WTC11 (cell line): ENCODE measurements at regions not wholly inside any gene's neighbourhood (a gene's known extent, or its start where the extent isn't known, plus 50 kb on each side); places are given as distances from the start of the nearest gene placed in this dataset.

Source experiments
- ATAC-seq: fragments of 200-7000 bp; cut with Tn5 transposase; 2 replicates; pipeline ENCODE4 v1.10.0; 2021; ENCODE audit warnings: mild to moderate bottlenecking, moderate library complexity
- CTCF ChIA-PET: fragments of 300-600 bp; sonication (Branson Sonifier 250); formaldehyde crosslinking; loops from one replicate; lab custom pipeline; 2021; ENCODE audit warnings: antibody characterized with exemption; lab: Charles Lee
- POLR2A ChIA-PET: fragments of 350-600 bp; sonication (Branson Sonifier 250); formaldehyde crosslinking; loops from one replicate; lab custom pipeline; 2021; ENCODE audit warnings: antibody characterized with exemption; lab: Charles Lee
- DNase-seq: peaks from one replicate; pipeline ENCODE4 v3.0.0; 2021; ENCODE audit warnings: low spot score
- H3K27ac Mint-ChIP-seq: 2 replicates; pipeline ENCODE4 v1.8.0; 2021; ENCODE audit warnings: mixed read lengths
- H3K27me3 Mint-ChIP-seq: 2 replicates; pipeline ENCODE4 v1.8.0; 2021; ENCODE audit warnings: low read depth, mild to moderate bottlenecking, moderate library complexity, mixed read lengths
- H3K36me3 Mint-ChIP-seq: 2 replicates; pipeline ENCODE4 v1.8.0; 2021; ENCODE audit warnings: mixed read lengths
- H3K4me1 Mint-ChIP-seq: 2 replicates; pipeline ENCODE4 v1.8.0; 2022; ENCODE audit warnings: mixed read lengths
- H3K4me3 Mint-ChIP-seq: 2 replicates; pipeline ENCODE4 v1.8.0; 2021; ENCODE audit warnings: mild to moderate bottlenecking, moderate library complexity, mixed read lengths
- H3K9me3 Mint-ChIP-seq: 2 replicates; pipeline ENCODE4 v1.8.0; 2021; ENCODE audit warnings: mixed read lengths
- CBFB ChIP-seq: sonication (generic); formaldehyde crosslinking; IDR thresholded peaks from 2 replicates; pipeline ENCODE4 v1.8.1; 2022; ENCODE audit warnings: mild to moderate bottlenecking, low read depth, missing genetic modification reagents
- ESRRA ChIP-seq: sonication (generic); formaldehyde crosslinking; IDR thresholded peaks from 2 replicates; pipeline ENCODE4 v1.8.1; 2022; ENCODE audit warnings: mild to moderate bottlenecking, missing genetic modification reagents, borderline replicate concordance
- ETV6 ChIP-seq: sonication (generic); formaldehyde crosslinking; IDR thresholded peaks from 2 replicates; pipeline ENCODE4 v1.8.1; 2022; ENCODE audit warnings: mild to moderate bottlenecking, missing genetic modification reagents
- GRHL2 ChIP-seq: fragments of 250-450 bp; sonication (Bioruptor Pico); IDR thresholded peaks from 2 replicates; pipeline ENCODE4 v1.8.0; 2022; ENCODE audit warnings: mild to moderate bottlenecking, moderate library complexity; ENCODE audit not compliant: insufficient replicate concordance, severe bottlenecking
- HMGA2 ChIP-seq: fragments of 250-450 bp; sonication (Bioruptor Pico); IDR thresholded peaks from 2 replicates; pipeline ENCODE4 v1.4.0; 2021; ENCODE audit warnings: mild to moderate bottlenecking, moderate library complexity
- NFE2L1 ChIP-seq: sonication (generic); formaldehyde crosslinking; IDR thresholded peaks from 2 replicates; pipeline ENCODE4 v1.8.1; 2023; ENCODE audit warnings: missing genetic modification reagents
- NR1H2 ChIP-seq: sonication (generic); formaldehyde crosslinking; IDR thresholded peaks from 2 replicates; pipeline ENCODE4 v1.9.0; 2021; ENCODE audit warnings: mild to moderate bottlenecking, moderate library complexity, missing genetic modification reagents
- OVOL2 ChIP-seq: fragments of 250-450 bp; sonication (Bioruptor Pico); IDR thresholded peaks from 2 replicates; pipeline ENCODE4 v1.9.0; 2021; ENCODE audit warnings: mild to moderate bottlenecking, borderline replicate concordance
- RORB ChIP-seq: fragments of 250-450 bp; sonication (Bioruptor Pico); IDR thresholded peaks from 2 replicates; pipeline ENCODE4 v1.9.0; 2021; ENCODE audit warnings: mild to moderate bottlenecking
- ZBTB21 ChIP-seq: sonication (generic); formaldehyde crosslinking; IDR thresholded peaks from 2 replicates; pipeline ENCODE4 v1.8.1; 2023; ENCODE audit warnings: mild to moderate bottlenecking, missing genetic modification reagents, borderline replicate concordance
- ZNF317 ChIP-seq: sonication (generic); formaldehyde crosslinking; IDR thresholded peaks from 2 replicates; pipeline ENCODE4 v1.8.1; 2023; ENCODE audit warnings: low read depth, mild to moderate bottlenecking, moderate library complexity, missing genetic modification reagents, borderline replicate concordance
- ZNF396 ChIP-seq: fragments of 250-450 bp; sonication (Bioruptor Pico); IDR thresholded peaks from 2 replicates; pipeline ENCODE4 v1.8.0; 2021; ENCODE audit warnings: mild to moderate bottlenecking, moderate library complexity, borderline replicate concordance
- ZNF671 ChIP-seq: fragments of 250-450 bp; sonication (Bioruptor Pico); IDR thresholded peaks from 2 replicates; pipeline ENCODE4 v1.8.0; 2021; ENCODE audit warnings: mild to moderate bottlenecking
- TF ChIP-seq, protein P1 (sequence below): sonication (generic); formaldehyde crosslinking; IDR thresholded peaks from 2 replicates; pipeline ENCODE4 v1.8.1; 2022; ENCODE audit warnings: low read depth, missing genetic modification reagents, borderline replicate concordance
- TF ChIP-seq, protein P2 (sequence below): sonication (generic); formaldehyde crosslinking; IDR thresholded peaks from 2 replicates; pipeline ENCODE4 v1.8.0; 2022; ENCODE audit warnings: mild to moderate bottlenecking, missing genetic modification reagents
- TF ChIP-seq, protein P3 (sequence below): sonication (generic); formaldehyde crosslinking; IDR thresholded peaks from 2 replicates; pipeline ENCODE4 v1.8.0; 2023; ENCODE audit warnings: missing genetic modification reagents, mild to moderate bottlenecking, borderline replicate concordance
- TF ChIP-seq, protein P4 (sequence below): sonication (generic); formaldehyde crosslinking; IDR thresholded peaks from 2 replicates; pipeline ENCODE4 v1.8.1; 2023; ENCODE audit warnings: mild to moderate bottlenecking, missing genetic modification reagents, moderate library complexity
- TF ChIP-seq, protein P5 (sequence below): sonication (generic); formaldehyde crosslinking; IDR thresholded peaks from 2 replicates; pipeline ENCODE4 v1.8.0; 2023; ENCODE audit warnings: missing genetic modification reagents
- TF ChIP-seq, protein P6 (sequence below): sonication (generic); formaldehyde crosslinking; conservative IDR thresholded peaks from 2 replicates; pipeline ENCODE4 v1.8.1; 2022; ENCODE audit warnings: mild to moderate bottlenecking, missing genetic modification reagents
- TF ChIP-seq, protein P7 (sequence below): fragments of 200-600 bp; IDR thresholded peaks from 2 replicates; pipeline ENCODE4 v1.8.0; 2022; ENCODE audit warnings: antibody characterized with exemption
- TF ChIP-seq, protein P8 (sequence below): sonication (generic); formaldehyde crosslinking; IDR thresholded peaks from 2 replicates; pipeline ENCODE4 v1.8.1; 2022; ENCODE audit warnings: mild to moderate bottlenecking, missing genetic modification reagents, moderate library complexity, borderline replicate concordance
- TF ChIP-seq, protein P9 (sequence below): sonication (generic); formaldehyde crosslinking; IDR thresholded peaks from 2 replicates; pipeline ENCODE4 v1.8.1; 2023; ENCODE audit warnings: mild to moderate bottlenecking, missing genetic modification reagents, moderate library complexity

DNA sequence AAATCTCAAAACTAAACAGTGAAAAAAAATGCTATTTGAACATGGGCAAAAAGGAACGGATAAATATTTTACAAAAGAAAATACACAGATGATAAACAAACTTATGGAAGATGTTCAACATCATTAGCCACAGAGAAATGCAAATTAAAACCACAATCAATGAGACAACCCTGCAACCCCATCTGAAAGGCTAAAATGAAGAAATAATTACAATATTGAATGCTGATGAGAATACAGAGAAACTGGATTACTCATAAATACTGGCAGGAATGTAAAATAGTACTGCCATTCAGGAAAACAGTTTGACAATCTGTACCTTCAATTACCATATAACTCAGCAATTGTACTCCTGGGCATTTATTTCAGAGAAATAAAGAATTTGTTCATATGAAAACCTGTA is 193.1 kb upstream of the UBE2E3 start:
- CTCF ChIA-PET, result no interaction called here
- Mint-ChIP-seq H3K4me3 (no peak overlapping the region), H3K36me3 (no peaks in the 10 kb centered on the region), H3K4me1 (peaks cover 10% of the 10 kb centered on the region)
- POLR2A ChIA-PET, result no interaction called here
- no peak for ATAC-seq
- no peak for DNase-seq
- no peak for TF ChIP-seq RORB (CRISPR knock-in tag)
- no peak for TF ChIP-seq ETV6 (CRISPR knock-in tag)
- TF ChIP-seq, protein P1, sequence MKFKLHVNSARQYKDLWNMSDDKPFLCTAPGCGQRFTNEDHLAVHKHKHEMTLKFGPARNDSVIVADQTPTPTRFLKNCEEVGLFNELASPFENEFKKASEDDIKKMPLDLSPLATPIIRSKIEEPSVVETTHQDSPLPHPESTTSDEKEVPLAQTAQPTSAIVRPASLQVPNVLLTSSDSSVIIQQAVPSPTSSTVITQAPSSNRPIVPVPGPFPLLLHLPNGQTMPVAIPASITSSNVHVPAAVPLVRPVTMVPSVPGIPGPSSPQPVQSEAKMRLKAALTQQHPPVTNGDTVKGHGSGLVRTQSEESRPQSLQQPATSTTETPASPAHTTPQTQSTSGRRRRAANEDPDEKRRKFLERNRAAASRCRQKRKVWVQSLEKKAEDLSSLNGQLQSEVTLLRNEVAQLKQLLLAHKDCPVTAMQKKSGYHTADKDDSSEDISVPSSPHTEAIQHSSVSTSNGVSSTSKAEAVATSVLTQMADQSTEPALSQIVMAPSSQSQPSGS (CRISPR knock-in tag), result no peak
- TF ChIP-seq, protein P2, sequence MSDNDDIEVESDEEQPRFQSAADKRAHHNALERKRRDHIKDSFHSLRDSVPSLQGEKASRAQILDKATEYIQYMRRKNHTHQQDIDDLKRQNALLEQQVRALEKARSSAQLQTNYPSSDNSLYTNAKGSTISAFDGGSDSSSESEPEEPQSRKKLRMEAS, result no peak
- TF ChIP-seq, protein P3, sequence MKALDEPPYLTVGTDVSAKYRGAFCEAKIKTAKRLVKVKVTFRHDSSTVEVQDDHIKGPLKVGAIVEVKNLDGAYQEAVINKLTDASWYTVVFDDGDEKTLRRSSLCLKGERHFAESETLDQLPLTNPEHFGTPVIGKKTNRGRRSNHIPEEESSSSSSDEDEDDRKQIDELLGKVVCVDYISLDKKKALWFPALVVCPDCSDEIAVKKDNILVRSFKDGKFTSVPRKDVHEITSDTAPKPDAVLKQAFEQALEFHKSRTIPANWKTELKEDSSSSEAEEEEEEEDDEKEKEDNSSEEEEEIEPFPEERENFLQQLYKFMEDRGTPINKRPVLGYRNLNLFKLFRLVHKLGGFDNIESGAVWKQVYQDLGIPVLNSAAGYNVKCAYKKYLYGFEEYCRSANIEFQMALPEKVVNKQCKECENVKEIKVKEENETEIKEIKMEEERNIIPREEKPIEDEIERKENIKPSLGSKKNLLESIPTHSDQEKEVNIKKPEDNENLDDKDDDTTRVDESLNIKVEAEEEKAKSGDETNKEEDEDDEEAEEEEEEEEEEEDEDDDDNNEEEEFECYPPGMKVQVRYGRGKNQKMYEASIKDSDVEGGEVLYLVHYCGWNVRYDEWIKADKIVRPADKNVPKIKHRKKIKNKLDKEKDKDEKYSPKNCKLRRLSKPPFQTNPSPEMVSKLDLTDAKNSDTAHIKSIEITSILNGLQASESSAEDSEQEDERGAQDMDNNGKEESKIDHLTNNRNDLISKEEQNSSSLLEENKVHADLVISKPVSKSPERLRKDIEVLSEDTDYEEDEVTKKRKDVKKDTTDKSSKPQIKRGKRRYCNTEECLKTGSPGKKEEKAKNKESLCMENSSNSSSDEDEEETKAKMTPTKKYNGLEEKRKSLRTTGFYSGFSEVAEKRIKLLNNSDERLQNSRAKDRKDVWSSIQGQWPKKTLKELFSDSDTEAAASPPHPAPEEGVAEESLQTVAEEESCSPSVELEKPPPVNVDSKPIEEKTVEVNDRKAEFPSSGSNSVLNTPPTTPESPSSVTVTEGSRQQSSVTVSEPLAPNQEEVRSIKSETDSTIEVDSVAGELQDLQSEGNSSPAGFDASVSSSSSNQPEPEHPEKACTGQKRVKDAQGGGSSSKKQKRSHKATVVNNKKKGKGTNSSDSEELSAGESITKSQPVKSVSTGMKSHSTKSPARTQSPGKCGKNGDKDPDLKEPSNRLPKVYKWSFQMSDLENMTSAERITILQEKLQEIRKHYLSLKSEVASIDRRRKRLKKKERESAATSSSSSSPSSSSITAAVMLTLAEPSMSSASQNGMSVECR (CRISPR knock-in tag), result no peak
- TF ChIP-seq, protein P4, sequence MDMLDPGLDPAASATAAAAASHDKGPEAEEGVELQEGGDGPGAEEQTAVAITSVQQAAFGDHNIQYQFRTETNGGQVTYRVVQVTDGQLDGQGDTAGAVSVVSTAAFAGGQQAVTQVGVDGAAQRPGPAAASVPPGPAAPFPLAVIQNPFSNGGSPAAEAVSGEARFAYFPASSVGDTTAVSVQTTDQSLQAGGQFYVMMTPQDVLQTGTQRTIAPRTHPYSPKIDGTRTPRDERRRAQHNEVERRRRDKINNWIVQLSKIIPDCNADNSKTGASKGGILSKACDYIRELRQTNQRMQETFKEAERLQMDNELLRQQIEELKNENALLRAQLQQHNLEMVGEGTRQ (CRISPR knock-in tag), result no peak
- TF ChIP-seq, all 79 proteins: peak for 0
- Mint-ChIP-seq H3K27me3 (no peaks in the 10 kb centered on the region), H3K9me3 (no peaks in the 10 kb centered on the region), H3K27ac (no peak overlapping the region)

DNA sequence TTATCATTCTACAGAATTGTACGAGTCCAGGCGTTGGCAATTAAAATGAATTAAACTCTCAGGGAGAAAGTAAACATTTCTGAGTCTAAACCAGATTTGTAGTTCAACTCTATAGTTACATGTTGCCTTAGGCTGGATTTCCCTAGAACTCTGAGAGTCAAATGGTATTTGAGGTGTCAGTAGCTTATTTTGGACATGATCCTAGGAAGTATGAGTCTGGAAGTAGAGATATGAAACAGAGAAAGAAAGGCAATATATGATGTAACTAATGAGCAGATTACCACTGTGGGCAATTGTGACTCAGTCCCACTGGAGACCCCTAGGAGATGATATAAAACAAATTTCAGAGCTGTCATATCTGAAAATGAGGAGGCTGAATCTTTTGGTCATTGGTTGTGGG is 199.1 kb upstream of the UBE2E3 start:
- H3K36me3 Mint-ChIP-seq, result no peaks in the 10 kb centered on the region
- no peaks in the 10 kb centered on the region for H3K27me3 Mint-ChIP-seq
- H3K9me3 Mint-ChIP-seq, result no peaks in the 10 kb centered on the region
- ChIA-PET POLR2A (no interaction called here), CTCF (no interaction called here)
- H3K27ac Mint-ChIP-seq, result no peak overlapping the region
- H3K4me3 Mint-ChIP-seq, result no peak overlapping the region
- ATAC-seq, result no peak
- TF ChIP-seq OVOL2 (CRISPR knock-in tag), result no peak
- TF ChIP-seq ZNF671 (CRISPR knock-in tag), result no peak
- TF ChIP-seq NR1H2, result no peak
- TF ChIP-seq, protein P5, sequence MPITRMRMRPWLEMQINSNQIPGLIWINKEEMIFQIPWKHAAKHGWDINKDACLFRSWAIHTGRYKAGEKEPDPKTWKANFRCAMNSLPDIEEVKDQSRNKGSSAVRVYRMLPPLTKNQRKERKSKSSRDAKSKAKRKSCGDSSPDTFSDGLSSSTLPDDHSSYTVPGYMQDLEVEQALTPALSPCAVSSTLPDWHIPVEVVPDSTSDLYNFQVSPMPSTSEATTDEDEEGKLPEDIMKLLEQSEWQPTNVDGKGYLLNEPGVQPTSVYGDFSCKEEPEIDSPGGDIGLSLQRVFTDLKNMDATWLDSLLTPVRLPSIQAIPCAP (CRISPR knock-in tag), result no peak
- no peak for TF ChIP-seq ZBTB21 (CRISPR knock-in tag)
- TF ChIP-seq CBFB, result no peak
- no peak for TF ChIP-seq HMGA2 (CRISPR knock-in tag)
- TF ChIP-seq, protein P6, sequence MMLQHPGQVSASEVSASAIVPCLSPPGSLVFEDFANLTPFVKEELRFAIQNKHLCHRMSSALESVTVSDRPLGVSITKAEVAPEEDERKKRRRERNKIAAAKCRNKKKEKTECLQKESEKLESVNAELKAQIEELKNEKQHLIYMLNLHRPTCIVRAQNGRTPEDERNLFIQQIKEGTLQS, result no peak
- TF ChIP-seq GRHL2, result no peak
- no peak for TF ChIP-seq ZNF317 (CRISPR knock-in tag)
- TF ChIP-seq, protein P7, sequence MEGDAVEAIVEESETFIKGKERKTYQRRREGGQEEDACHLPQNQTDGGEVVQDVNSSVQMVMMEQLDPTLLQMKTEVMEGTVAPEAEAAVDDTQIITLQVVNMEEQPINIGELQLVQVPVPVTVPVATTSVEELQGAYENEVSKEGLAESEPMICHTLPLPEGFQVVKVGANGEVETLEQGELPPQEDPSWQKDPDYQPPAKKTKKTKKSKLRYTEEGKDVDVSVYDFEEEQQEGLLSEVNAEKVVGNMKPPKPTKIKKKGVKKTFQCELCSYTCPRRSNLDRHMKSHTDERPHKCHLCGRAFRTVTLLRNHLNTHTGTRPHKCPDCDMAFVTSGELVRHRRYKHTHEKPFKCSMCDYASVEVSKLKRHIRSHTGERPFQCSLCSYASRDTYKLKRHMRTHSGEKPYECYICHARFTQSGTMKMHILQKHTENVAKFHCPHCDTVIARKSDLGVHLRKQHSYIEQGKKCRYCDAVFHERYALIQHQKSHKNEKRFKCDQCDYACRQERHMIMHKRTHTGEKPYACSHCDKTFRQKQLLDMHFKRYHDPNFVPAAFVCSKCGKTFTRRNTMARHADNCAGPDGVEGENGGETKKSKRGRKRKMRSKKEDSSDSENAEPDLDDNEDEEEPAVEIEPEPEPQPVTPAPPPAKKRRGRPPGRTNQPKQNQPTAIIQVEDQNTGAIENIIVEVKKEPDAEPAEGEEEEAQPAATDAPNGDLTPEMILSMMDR, result no peak
- TF ChIP-seq, protein P8, sequence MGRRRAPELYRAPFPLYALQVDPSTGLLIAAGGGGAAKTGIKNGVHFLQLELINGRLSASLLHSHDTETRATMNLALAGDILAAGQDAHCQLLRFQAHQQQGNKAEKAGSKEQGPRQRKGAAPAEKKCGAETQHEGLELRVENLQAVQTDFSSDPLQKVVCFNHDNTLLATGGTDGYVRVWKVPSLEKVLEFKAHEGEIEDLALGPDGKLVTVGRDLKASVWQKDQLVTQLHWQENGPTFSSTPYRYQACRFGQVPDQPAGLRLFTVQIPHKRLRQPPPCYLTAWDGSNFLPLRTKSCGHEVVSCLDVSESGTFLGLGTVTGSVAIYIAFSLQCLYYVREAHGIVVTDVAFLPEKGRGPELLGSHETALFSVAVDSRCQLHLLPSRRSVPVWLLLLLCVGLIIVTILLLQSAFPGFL, result no peak
- TF ChIP-seq ZNF396 (CRISPR knock-in tag), result no peak
- no peak for TF ChIP-seq ESRRA (CRISPR knock-in tag)
- TF ChIP-seq, protein P9, sequence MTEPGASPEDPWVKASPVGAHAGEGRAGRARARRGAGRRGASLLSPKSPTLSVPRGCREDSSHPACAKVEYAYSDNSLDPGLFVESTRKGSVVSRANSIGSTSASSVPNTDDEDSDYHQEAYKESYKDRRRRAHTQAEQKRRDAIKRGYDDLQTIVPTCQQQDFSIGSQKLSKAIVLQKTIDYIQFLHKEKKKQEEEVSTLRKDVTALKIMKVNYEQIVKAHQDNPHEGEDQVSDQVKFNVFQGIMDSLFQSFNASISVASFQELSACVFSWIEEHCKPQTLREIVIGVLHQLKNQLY (CRISPR knock-in tag), result no peak
- TF ChIP-seq NFE2L1 (CRISPR knock-in tag), result no peak
- DNase-seq, result no peak
- H3K4me1 Mint-ChIP-seq, result no peaks in the 10 kb centered on the region
